Naive B cell (primary cell): ENCODE measurements at regions not wholly inside any gene's neighbourhood (a gene's known extent, or its start where the extent isn't known, plus 50 kb on each side); places are given as distances from the start of the nearest gene placed in this dataset.

Experiments used
- ATAC-seq, 2 donors: fragments of 150-1000 bp; cut with Tn5 transposase; 2 replicates each; pipeline ENCODE4 v1.10.0; 2021; ENCODE audit warnings: low read depth in 2 of 2, mild to moderate bottlenecking in 2 of 2, moderate library complexity in 2 of 2
- DNase-seq: peaks from one replicate; pipeline ENCODE4 v3.0.0; 2022
- H3K27ac Mint-ChIP-seq, 6 donors: one replicate each; pipeline ENCODE4 v1.8.0; 2020 to 2022; ENCODE audit warnings: mild to moderate bottlenecking in 6 of 6, mixed read lengths in 6 of 6, moderate library complexity in 5 of 6, inconsistent platforms in 2 of 6
- H3K27me3 Mint-ChIP-seq, 3 donors: one replicate each; pipeline ENCODE4 v1.8.0; 2021 to 2022; ENCODE audit warnings: mixed read lengths in 3 of 3, mild to moderate bottlenecking in 1 of 3
- H3K36me3 Mint-ChIP-seq, 2 donors: one replicate each; pipeline ENCODE4 v1.8.0; 2020 to 2022; ENCODE audit warnings: mixed read lengths in 2 of 2, inconsistent platforms in 1 of 2, mild to moderate bottlenecking in 1 of 2
- H3K4me1 Mint-ChIP-seq, 3 donors: one replicate each; pipeline ENCODE4 v1.8.0; 2020 to 2022; ENCODE audit warnings: mixed read lengths in 3 of 3, inconsistent platforms in 1 of 3, mild to moderate bottlenecking in 1 of 3, moderate library complexity in 1 of 3
- H3K4me3 Mint-ChIP-seq, 8 donors: one replicate each; pipeline ENCODE4 v1.8.0; 2020 to 2022; ENCODE audit warnings: mild to moderate bottlenecking in 8 of 8, mixed read lengths in 8 of 8, moderate library complexity in 8 of 8, inconsistent platforms in 2 of 8
- H3K9me3 Mint-ChIP-seq, 7 donors: one replicate each; pipeline ENCODE4 v1.8.0; 2020 to 2022; ENCODE audit warnings: mixed read lengths in 7 of 7, mild to moderate bottlenecking in 5 of 7, inconsistent platforms in 2 of 7, moderate library complexity in 1 of 7

DNA sequence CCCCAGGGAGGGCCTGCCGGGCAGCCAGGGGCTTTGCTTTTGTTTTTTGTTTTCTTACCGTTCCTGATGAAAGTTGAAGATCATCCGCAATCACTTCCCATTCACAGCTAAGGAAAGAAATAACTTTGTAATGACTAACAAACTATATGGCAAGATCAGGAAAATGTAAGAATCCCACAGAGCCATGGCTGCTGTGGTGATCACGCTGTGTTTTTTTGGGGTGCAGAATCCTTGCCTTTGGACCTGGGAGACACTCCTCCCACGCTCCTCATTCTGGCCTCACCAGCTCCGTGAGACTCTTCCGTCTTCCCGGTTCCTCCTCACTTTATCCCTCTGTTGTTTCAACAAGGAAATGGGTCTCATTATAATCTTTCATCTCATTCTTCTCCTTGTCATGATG is 443.0 kb upstream of the MGMT start:
- DNase-seq: no peak

GRCh38 chr10:129025787-129026186 is 441.3 kb upstream of the MGMT start:
- no peaks in the 10 kb centered on the region for H3K9me3 Mint-ChIP-seq
- H3K27ac Mint-ChIP-seq: no peak overlapping the region
- no peaks in the 10 kb centered on the region for H3K4me1 Mint-ChIP-seq
- no peak for ATAC-seq
- no peaks in the 10 kb centered on the region for H3K36me3 Mint-ChIP-seq
- no peak for DNase-seq
- no peak overlapping the region for H3K4me3 Mint-ChIP-seq
- peaks cover 7 to 10% (median 9%) of the 10 kb centered on the region in 3 donors for H3K27me3 Mint-ChIP-seq

More for the DNA sequence above, 443.0 kb upstream of the MGMT start:
- Mint-ChIP-seq H3K36me3 (no peaks in the 10 kb centered on the region), H3K4me3 (no peak overlapping the region), H3K27me3 (peaks cover 0 to 7% (median 3%) of the 10 kb centered on the region in 3 donors), H3K9me3 (no peaks in the 10 kb centered on the region), H3K27ac (no peak overlapping the region), H3K4me1 (no peaks in the 10 kb centered on the region)
- ATAC-seq: no peak

GRCh38 chr10:129027906-129028305 is 439.1 kb upstream of the MGMT start:
- Mint-ChIP-seq H3K4me1 (no peaks in the 10 kb centered on the region), H3K4me3 (no peak overlapping the region), H3K36me3 (no peaks in the 10 kb centered on the region), H3K27me3 (peaks cover 14 to 26% (median 14%) of the 10 kb centered on the region in 3 donors), H3K27ac (no peak overlapping the region), H3K9me3 (no peaks in the 10 kb centered on the region)
- DNase-seq (no peak), ATAC-seq (no peak)

DNA sequence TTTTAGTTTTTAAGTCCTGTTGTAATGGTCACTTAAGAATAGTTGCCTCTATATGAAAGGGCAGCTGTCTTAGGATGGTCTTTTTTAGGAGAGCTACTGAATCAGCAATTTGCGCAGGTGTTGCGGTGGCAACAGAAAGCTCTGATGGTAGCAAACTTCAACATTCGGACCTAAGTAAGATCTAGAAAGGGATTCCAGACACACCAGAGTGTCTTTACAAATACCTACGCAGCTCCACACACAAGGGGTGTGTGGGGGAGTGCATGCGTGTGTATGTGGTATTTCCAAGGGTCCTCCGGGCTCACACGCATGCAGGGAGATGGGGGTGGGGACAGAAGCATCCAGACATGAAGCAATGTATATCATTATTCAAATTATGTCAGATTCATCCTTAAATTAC is 438.6 kb upstream of the MGMT start:
- Mint-ChIP-seq H3K27ac (no peak overlapping the region), H3K27me3 (peaks cover 17 to 30% (median 17%) of the 10 kb centered on the region in 3 donors), H3K36me3 (no peaks in the 10 kb centered on the region), H3K9me3 (no peaks in the 10 kb centered on the region), H3K4me3 (no peak overlapping the region), H3K4me1 (no peaks in the 10 kb centered on the region)
- ATAC-seq (no peak), DNase-seq (no peak)

- no peaks in the 10 kb centered on the region for H3K9me3 Mint-ChIP-seq
- H3K27ac Mint-ChIP-seq: no peak overlapping the region
- H3K36me3 Mint-ChIP-seq: no peaks in the 10 kb centered on the region
Observed at GRCh38 chr10:129029051-129029450, 438.0 kb upstream of the MGMT start.

DNA sequence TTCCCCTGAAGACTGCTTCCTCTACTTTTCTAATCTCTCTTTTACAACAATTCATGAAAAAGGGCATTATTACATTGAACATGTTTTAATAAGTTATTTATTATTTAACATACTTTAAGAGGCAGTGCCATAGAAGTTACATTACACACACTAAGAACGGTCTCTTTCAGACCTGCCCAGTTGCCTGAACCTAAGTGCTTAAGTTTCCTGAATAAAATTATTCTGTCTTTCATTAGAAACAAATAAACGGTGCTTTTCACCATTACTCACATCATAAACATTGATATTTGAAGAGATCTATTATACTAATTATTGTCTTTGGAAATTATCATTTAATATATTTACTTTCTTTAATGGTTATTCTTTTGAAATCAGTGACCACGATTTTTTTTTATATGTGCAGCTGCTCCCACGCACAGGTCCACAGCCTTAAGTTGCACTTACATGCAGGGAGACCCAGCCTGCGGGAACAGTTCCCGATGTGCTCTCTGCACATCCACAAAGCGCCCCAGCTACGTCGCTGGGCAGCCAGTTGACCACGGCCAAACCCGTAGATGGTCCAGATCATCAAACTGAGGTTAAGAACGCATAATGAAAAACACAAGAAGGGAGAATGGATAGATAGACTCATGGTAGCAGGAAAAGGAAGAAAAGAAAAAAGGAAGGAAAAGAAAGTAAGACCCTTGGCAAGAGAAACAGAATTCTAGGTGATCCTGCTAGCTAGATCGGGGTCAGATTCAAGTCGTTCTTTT is 437.0 kb upstream of the MGMT start:
- H3K27me3 Mint-ChIP-seq: peaks cover 31 to 36% (median 33%) of the 10 kb centered on the region in 3 donors
- H3K4me3 Mint-ChIP-seq: no peak overlapping the region
- no peak overlapping the region for H3K27ac Mint-ChIP-seq
- DNase-seq: no peak
- no peaks in the 10 kb centered on the region for H3K36me3 Mint-ChIP-seq
- H3K9me3 Mint-ChIP-seq: no peaks in the 10 kb centered on the region
- ATAC-seq: no peak
- H3K4me1 Mint-ChIP-seq: no peaks in the 10 kb centered on the region

More at GRCh38 chr10:129029051-129029450, 438.0 kb upstream of the MGMT start:
- Mint-ChIP-seq H3K27me3 (peaks cover 23 to 33% (median 23%) of the 10 kb centered on the region in 3 donors), H3K4me3 (no peak overlapping the region), H3K4me1 (no peaks in the 10 kb centered on the region)
- no peak for DNase-seq
- no peak for ATAC-seq

DNA sequence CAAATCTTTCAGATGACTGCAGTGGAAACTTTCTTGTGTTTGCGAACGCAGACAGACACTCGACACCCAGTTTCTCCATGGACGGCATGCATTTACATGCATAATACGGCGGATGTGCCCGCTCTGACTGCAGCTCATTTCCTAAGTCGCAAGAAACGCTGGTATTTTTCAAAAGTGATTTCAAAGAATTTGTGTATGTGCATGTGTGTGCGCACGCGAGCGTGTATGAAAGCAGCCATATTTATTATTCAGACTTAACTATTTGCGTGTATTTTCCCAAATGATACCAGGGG is 436.5 kb upstream of the MGMT start:
- H3K4me3 Mint-ChIP-seq: no peak overlapping the region
- no peaks in the 10 kb centered on the region for H3K9me3 Mint-ChIP-seq

DNA sequence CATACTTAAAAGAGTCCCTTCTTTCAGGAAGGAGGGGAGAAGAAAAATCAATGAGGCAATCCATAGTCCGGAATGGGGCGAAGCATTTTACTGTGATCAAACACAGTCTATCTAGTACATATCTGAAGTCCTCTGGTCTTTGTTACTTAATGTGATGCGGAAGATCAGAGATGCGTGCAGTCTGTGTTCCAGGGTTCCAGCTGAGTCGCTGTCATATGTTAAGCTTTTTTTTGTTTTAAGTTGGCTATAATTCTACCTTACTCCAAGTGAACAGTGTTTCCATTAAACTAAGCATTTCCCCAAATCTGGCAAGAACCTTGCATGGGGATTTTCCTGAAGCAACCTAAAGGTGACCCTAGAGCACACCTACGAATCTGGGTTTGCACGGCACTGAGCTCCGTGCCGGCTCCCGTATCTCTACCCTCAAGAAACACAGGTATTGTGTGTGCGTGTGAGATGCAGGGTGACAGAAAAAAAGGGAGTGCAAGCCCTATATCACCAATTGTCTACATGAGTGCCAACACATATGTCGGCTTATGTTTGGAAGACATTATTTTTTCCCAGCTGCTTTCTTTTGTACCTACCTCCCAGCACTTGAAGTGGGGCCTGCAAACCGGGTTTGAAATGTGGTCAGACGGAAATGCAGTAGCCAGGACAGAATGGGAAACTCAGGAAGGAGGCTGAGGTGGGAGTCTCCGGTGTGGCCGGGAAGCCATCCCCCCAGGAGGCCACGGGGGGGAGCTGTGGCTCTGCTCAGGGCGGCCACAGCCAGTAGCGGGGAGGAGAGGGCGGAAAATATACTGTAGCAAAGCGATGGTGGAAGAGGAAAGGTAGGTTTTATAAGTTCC is 435.8 kb upstream of the MGMT start:
- Mint-ChIP-seq H3K4me1 (peaks cover 8 to 11% (median 10%) of the 10 kb centered on the region in 3 donors), H3K27ac (no peak overlapping the region), H3K9me3 (no peaks in the 10 kb centered on the region), H3K27me3 (peaks cover 41 to 47% (median 43%) of the 10 kb centered on the region in 3 donors), H3K4me3 (no peak overlapping the region), H3K36me3 (no peaks in the 10 kb centered on the region)
- no peak for ATAC-seq
- DNase-seq: no peak

More for the DNA sequence above, 436.5 kb upstream of the MGMT start:
- Mint-ChIP-seq H3K27ac (no peak overlapping the region), H3K36me3 (no peaks in the 10 kb centered on the region), H3K27me3 (peaks cover 34 to 41% (median 37%) of the 10 kb centered on the region in 3 donors), H3K4me1 (peaks cover 3 to 4% (median 4%) of the 10 kb centered on the region in 3 donors)
- ATAC-seq (no peak), DNase-seq (no peak)

DNA sequence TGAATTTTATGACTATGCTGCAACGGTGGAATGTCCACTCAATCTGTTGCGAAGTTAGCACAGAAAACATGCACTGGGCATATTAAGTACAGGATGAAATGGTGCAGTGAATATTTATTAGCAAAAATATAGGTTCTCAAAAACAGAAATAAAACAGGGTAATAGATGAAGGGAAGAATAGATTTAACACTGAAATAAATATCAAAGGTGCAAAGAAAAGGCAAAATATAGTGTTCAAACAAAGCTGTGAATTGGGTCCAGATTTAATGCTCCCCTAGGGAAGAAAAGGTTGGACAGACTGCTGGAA is 435.2 kb upstream of the MGMT start:
- Mint-ChIP-seq H3K27me3 (peaks cover 46 to 50% (median 47%) of the 10 kb centered on the region in 3 donors), H3K27ac (no peak overlapping the region), H3K4me3 (no peak overlapping the region), H3K36me3 (no peaks in the 10 kb centered on the region), H3K4me1 (peaks cover 13 to 17% (median 13%) of the 10 kb centered on the region in 3 donors), H3K9me3 (no peaks in the 10 kb centered on the region)
- no peak for ATAC-seq
- no peak for DNase-seq

DNA sequence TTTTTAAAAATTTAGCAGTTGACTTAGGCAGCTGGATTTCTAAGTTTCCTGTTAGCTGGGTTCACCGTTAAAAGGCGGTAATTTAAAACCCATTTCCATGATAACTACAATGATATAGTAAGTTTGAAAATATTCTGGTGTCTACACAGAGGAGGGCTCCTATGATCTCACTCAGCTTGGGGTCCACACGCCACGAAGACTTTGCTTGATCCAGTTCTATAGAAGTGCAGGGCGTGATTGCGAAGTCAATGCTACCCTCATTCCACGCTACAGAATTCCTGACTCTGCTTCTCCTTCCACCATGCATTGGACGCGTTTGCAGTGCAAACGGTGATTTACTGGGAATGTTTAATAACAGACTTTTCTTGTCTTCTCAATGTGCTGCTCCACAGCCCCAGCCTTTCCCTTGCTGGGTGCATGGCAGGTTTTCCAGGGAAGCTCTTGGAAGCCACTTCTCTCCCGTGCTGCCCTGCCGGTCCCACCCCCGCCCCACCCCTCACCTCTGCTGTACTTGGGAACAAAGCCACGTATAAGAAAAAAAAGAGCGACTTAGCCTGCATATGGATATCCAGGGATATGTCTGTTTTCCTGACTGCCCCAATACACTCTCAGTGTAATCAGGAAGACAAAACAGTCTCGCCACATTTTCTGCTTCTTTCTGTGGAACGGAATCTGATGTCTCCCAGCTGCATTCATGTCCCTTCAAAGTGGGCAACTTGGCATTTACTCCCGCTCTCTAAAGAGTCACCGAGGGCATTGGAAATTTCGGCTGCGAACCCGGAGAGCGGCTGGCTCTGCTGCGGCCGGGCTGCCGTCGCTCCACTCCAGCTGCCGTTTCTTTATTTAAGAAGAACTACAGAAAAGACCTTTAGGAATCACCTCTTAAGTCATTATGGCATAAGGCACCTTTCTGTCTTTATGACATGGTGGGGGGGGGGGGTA is 434.4 kb upstream of the MGMT start:
- Mint-ChIP-seq H3K27me3 (peaks cover 50 to 55% (median 51%) of the 10 kb centered on the region in 3 donors), H3K4me3 (no peak overlapping the region), H3K27ac (no peak overlapping the region), H3K9me3 (no peaks in the 10 kb centered on the region), H3K36me3 (no peaks in the 10 kb centered on the region), H3K4me1 (peaks cover 17 to 22% (median 18%) of the 10 kb centered on the region in 3 donors)
- ATAC-seq (no peak), DNase-seq (no peak)

DNA sequence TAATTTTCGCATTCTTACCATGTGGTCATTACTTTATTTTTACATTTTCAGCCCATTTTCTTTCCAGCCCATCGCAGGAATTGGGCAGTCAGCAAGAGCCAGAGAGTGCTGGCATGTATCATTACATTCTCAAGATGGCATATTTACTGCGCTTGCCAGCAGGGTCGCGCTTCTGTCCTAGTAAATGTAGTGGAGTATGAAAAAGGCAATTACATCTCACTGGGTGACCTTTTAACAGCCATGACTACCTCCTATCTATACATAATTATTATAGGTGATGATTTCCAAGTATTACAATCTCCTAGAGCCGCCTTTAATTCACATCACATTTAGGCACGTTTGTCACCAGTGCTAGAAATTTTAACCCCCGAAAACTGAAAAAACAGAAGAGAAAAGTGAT is 433.7 kb upstream of the MGMT start:
- Mint-ChIP-seq H3K27me3 (peaks cover 54 to 56% (median 56%) of the 10 kb centered on the region in 3 donors), H3K4me3 (no peak overlapping the region), H3K9me3 (no peaks in the 10 kb centered on the region), H3K36me3 (no peaks in the 10 kb centered on the region), H3K4me1 (peaks cover 17 to 22% (median 18%) of the 10 kb centered on the region in 3 donors), H3K27ac (no peak overlapping the region)
- no peak for DNase-seq
- no peak for ATAC-seq

GRCh38 chr10:129033790-129034272 is 433.2 kb upstream of the MGMT start:
- Mint-ChIP-seq H3K27ac (no peak overlapping the region), H3K4me3 (no peak overlapping the region), H3K27me3 (peaks cover 56 to 57% (median 56%) of the 10 kb centered on the region in 3 donors), H3K9me3 (no peaks in the 10 kb centered on the region), H3K4me1 (peaks cover 17 to 22% (median 18%) of the 10 kb centered on the region in 3 donors), H3K36me3 (no peaks in the 10 kb centered on the region)
- ATAC-seq (no peak), DNase-seq (no peak)
